Neuronal stem cell (in vitro differentiated cells): ENCODE measurements at regions not wholly inside any gene's neighbourhood (a gene's known extent, or its start where the extent isn't known, plus 50 kb on each side); places are given as distances from the start of the nearest gene placed in this dataset.

Experiments
- DNase-seq: peaks from one replicate; pipeline ENCODE4 v3.0.0-alpha.2; 2013; ENCODE audit warnings: low spot score
- H2AFZ ChIP-seq: one replicate; pipeline ENCODE4 v1.6.1; 2013; ENCODE audit warnings: mild to moderate bottlenecking, low read length, inconsistent platforms
- H2AK5ac ChIP-seq: 2 replicates; pipeline ENCODE4 v1.6.1; 2013; ENCODE audit warnings: low read depth, mild to moderate bottlenecking, inconsistent platforms, low read length, moderate library complexity, mixed read lengths
- H2BK120ac ChIP-seq: 2 replicates; pipeline ENCODE4 v1.6.1; 2013; ENCODE audit warnings: low read depth, mild to moderate bottlenecking, inconsistent platforms, low read length, moderate library complexity, mixed read lengths
- H2BK12ac ChIP-seq: one replicate; pipeline ENCODE4 v1.6.1; 2013; ENCODE audit warnings: low read length, inconsistent platforms
- H2BK15ac ChIP-seq: 2 replicates; pipeline ENCODE4 v1.6.1; 2013; ENCODE audit warnings: mild to moderate bottlenecking, low read length, inconsistent platforms, mixed read lengths
- H2BK5ac ChIP-seq: one replicate; pipeline ENCODE4 v1.6.1; 2013; ENCODE audit warnings: inconsistent platforms, mild to moderate bottlenecking, low read length, moderate library complexity
- H3K14ac ChIP-seq: one replicate; pipeline ENCODE4 v1.6.1; 2013; ENCODE audit warnings: low read length, inconsistent platforms
- H3K18ac ChIP-seq: 2 replicates; pipeline ENCODE4 v1.6.1; 2013; ENCODE audit warnings: low read length, inconsistent platforms
- H3K23ac ChIP-seq: 2 replicates; pipeline ENCODE4 v1.6.1; 2013; ENCODE audit warnings: low read depth, mild to moderate bottlenecking, mixed read lengths, low read length, inconsistent platforms; ENCODE audit not compliant: poor library complexity
- H3K27ac ChIP-seq: replicated peaks from 3 replicates; pipeline ENCODE4 v1.5.1; 2013; ENCODE audit warnings: low read length, inconsistent platforms
- H3K27me3 ChIP-seq, 3 experiments: 2 replicates each; pipeline ENCODE4 v1.6.1; 2013; ENCODE audit warnings: low read length in 3 of 3, mild to moderate bottlenecking in 2 of 3, inconsistent platforms in 1 of 3, low read depth in 1 of 3, mixed read lengths in 1 of 3, moderate library complexity in 1 of 3; ENCODE audit not compliant: control insufficient read depth in 3 of 3, insufficient read depth in 3 of 3
- H3K36me3 ChIP-seq, 2 donors: replicated peaks in 1 of 2; 2 replicates each; pipeline ENCODE4 v1.6.1; 2013; ENCODE audit warnings: low read length in 2 of 2; ENCODE audit not compliant: control insufficient read depth in 2 of 2, insufficient read depth in 2 of 2
- H3K4ac ChIP-seq: 2 replicates; pipeline ENCODE4 v1.6.1; 2013; ENCODE audit warnings: inconsistent platforms, mild to moderate bottlenecking, low read length, moderate library complexity
- H3K4me1 ChIP-seq, 2 donors: 1 replicate in 1 of 2; 2 replicates in 1 of 2; pipeline ENCODE4 v1.6.1; 2013; ENCODE audit warnings: low read length in 2 of 2, low read depth in 1 of 2; ENCODE audit not compliant: control insufficient read depth in 2 of 2, insufficient read depth in 1 of 2
- H3K4me2 ChIP-seq: one replicate; pipeline ENCODE4 v1.6.1; 2013; ENCODE audit warnings: mild to moderate bottlenecking, low read length, inconsistent platforms; ENCODE audit not compliant: insufficient read depth, poor library complexity, severe bottlenecking
- H3K4me3 ChIP-seq, 2 donors: 2 replicates each; pipeline ENCODE4 v1.5.1; 2013; ENCODE audit warnings: low read length in 2 of 2, mild to moderate bottlenecking in 2 of 2, inconsistent platforms in 1 of 2, moderate library complexity in 1 of 2
- H3K79me1 ChIP-seq: one replicate; pipeline ENCODE4 v1.6.1; 2013; ENCODE audit warnings: low read depth, mild to moderate bottlenecking, inconsistent platforms, low read length, moderate library complexity
- H3K9ac ChIP-seq: one replicate; pipeline ENCODE4 v1.6.1; 2013; ENCODE audit warnings: mild to moderate bottlenecking, low read depth, low read length, inconsistent platforms; ENCODE audit not compliant: poor library complexity
- H3K9me3 ChIP-seq, 2 donors: replicated peaks in 1 of 2; 2 replicates each; pipeline versions ENCODE3 to v1.6.1; 2013; ENCODE audit warnings: low read length in 2 of 2, mild to moderate bottlenecking in 2 of 2, inconsistent platforms in 1 of 2, low read depth in 1 of 2, mixed read lengths in 1 of 2, moderate library complexity in 1 of 2; ENCODE audit not compliant: control insufficient read depth in 2 of 2, insufficient read depth in 1 of 2
- H4K8ac ChIP-seq: one replicate; pipeline ENCODE4 v1.6.1; 2013; ENCODE audit warnings: low read depth, mild to moderate bottlenecking, inconsistent platforms, low read length, moderate library complexity
- H4K91ac ChIP-seq: one replicate; pipeline ENCODE4 v1.6.1; 2013; ENCODE audit warnings: low read length, low read depth, mild to moderate bottlenecking, inconsistent platforms; ENCODE audit not compliant: poor library complexity
- WGBS, 2 donors: extraction: QIAGEN DNeasy Blood & Tissue Kit; methylation state at CpG; one replicate each; pipeline ENCODE4 v1.1.7; 2013; ENCODE audit warnings: missing lambda C conversion rate in 2 of 2, mixed read lengths in 1 of 2; ENCODE audit not compliant: insufficient read length in 2 of 2, insufficient replicate concordance in 1 of 2; ENCODE audit errors: extremely low coverage in 2 of 2; 5-methylcytosine and 5-hydroxymethylcytosine counted together

- H3K4ac ChIP-seq, result no peak overlapping the region
- H2AFZ ChIP-seq, result no peak overlapping the region
- no peak for DNase-seq
- no peak overlapping the region for H2BK120ac ChIP-seq
- H3K27me3 ChIP-seq, result no peaks in the 10 kb centered on the region
- no peak overlapping the region for H4K8ac ChIP-seq
- H3K18ac ChIP-seq, result no peak overlapping the region
- H3K4me2 ChIP-seq, result no peak overlapping the region
- H3K9ac ChIP-seq, result no peak overlapping the region
- WGBS, 2 donors, result no CpG with 5 or more reads among the region's 7 CpGs
- no peak overlapping the region for H2AK5ac ChIP-seq
- H4K91ac ChIP-seq, result no peak overlapping the region
- no peak overlapping the region for H2BK12ac ChIP-seq
- H3K14ac ChIP-seq, result no peak overlapping the region
- H3K4me1 ChIP-seq, result peaks cover 1 to 18% of the 10 kb centered on the region in 2 donors
- H3K79me1 ChIP-seq, result no peaks in the 10 kb centered on the region
- no peaks in the 10 kb centered on the region for H3K9me3 ChIP-seq
- H3K27ac ChIP-seq, result no peak overlapping the region
- no peak overlapping the region for H2BK5ac ChIP-seq
- no peaks in the 10 kb centered on the region for H3K36me3 ChIP-seq
- no peak overlapping the region for H3K23ac ChIP-seq
- no peak overlapping the region for H2BK15ac ChIP-seq
- no peak overlapping the region for H3K4me3 ChIP-seq
These were observed 74.1 kb upstream of the RPS23 start for GRCh38 chr5:82352146-82352791.

GRCh38 chr5:82351754-82352145 lies 73.6 kb upstream of the RPS23 start:
- Histone ChIP-seq H3K9me3 (no peaks in the 10 kb centered on the region), H2BK15ac (no peak overlapping the region), H2AFZ (peak overlapping the region; percentile 26), H3K23ac (no peak overlapping the region), H3K9ac (no peak overlapping the region), H3K27me3 (no peaks in the 10 kb centered on the region), H3K36me3 (no peaks in the 10 kb centered on the region), H3K4me2 (no peak overlapping the region), H2BK120ac (no peak overlapping the region), H3K79me1 (no peaks in the 10 kb centered on the region), H2BK5ac (no peak overlapping the region), H3K27ac (no peak overlapping the region), H3K18ac (no peak overlapping the region), H2AK5ac (no peak overlapping the region), H3K4ac (no peak overlapping the region), H3K4me1 (peaks cover 4 to 21% of the 10 kb centered on the region in 2 donors), H4K8ac (no peak overlapping the region), H2BK12ac (no peak overlapping the region), H4K91ac (no peak overlapping the region), H3K14ac (no peak overlapping the region), H3K4me3 (no peak overlapping the region)
- DNase-seq, result peak; percentile 58
- WGBS, 2 donors, result no CpG with 5 or more reads among the region's 2 CpGs

GRCh38 chr5:82351297-82351696 lies 73.1 kb upstream of the RPS23 start:
- no peaks in the 10 kb centered on the region for H3K36me3 ChIP-seq
- no peak overlapping the region for H3K9ac ChIP-seq
- no CpG with 5 or more reads among the region's 1 CpG for WGBS, 2 donors
- H3K4ac ChIP-seq, result no peak overlapping the region
- H3K9me3 ChIP-seq, result no peaks in the 10 kb centered on the region
- DNase-seq, result no peak
- H3K14ac ChIP-seq, result no peak overlapping the region
- H2AK5ac ChIP-seq, result no peak overlapping the region
- no peak overlapping the region for H3K27ac ChIP-seq
- H3K18ac ChIP-seq, result no peak overlapping the region
- H3K4me2 ChIP-seq, result no peak overlapping the region
- H2AFZ ChIP-seq, result peak overlapping the region; percentile 26
- no peak overlapping the region for H4K8ac ChIP-seq
- H3K23ac ChIP-seq, result no peak overlapping the region
- H2BK15ac ChIP-seq, result no peak overlapping the region
- no peak overlapping the region for H3K4me3 ChIP-seq
- no peaks in the 10 kb centered on the region for H3K79me1 ChIP-seq
- no peaks in the 10 kb centered on the region for H3K27me3 ChIP-seq
- H4K91ac ChIP-seq, result no peak overlapping the region
- no peak overlapping the region for H2BK5ac ChIP-seq
- peaks cover 7 to 26% of the 10 kb centered on the region in 2 donors for H3K4me1 ChIP-seq
- no peak overlapping the region for H2BK120ac ChIP-seq
- H2BK12ac ChIP-seq, result no peak overlapping the region

GRCh38 chr5:82349652-82350051 lies 71.5 kb upstream of the RPS23 start:
- Histone ChIP-seq H3K36me3 (no peaks in the 10 kb centered on the region), H3K4me1 (peaks cover 9 to 35% of the 10 kb centered on the region in 2 donors), H3K9me3 (no peaks in the 10 kb centered on the region), H3K79me1 (no peaks in the 10 kb centered on the region), H4K91ac (no peak overlapping the region), H3K4me2 (no peak overlapping the region), H3K4ac (no peak overlapping the region), H3K27ac (no peak overlapping the region), H3K18ac (no peak overlapping the region), H2BK5ac (no peak overlapping the region), H2BK15ac (no peak overlapping the region), H2AK5ac (peak overlapping the region; percentile 32), H4K8ac (no peak overlapping the region), H3K9ac (no peak overlapping the region), H2BK120ac (no peak overlapping the region), H3K14ac (no peak overlapping the region), H3K23ac (no peak overlapping the region), H3K4me3 (no peak overlapping the region), H2BK12ac (no peak overlapping the region), H2AFZ (no peak overlapping the region), H3K27me3 (no peaks in the 10 kb centered on the region)
- peak; percentile 35 for DNase-seq
- no CpG with 5 or more reads among the region's 4 CpGs for WGBS, 2 donors
